Retina (tissue), 1 donor: ENCODE measurements at regions not wholly inside any gene's neighbourhood (a gene's known extent, or its start where the extent isn't known, plus 50 kb on each side); places are given as distances from the start of the nearest gene placed in this dataset.
A peak's percentile ranks its signal among the peaks of the same experiment; 100 is the strongest.

Experiments used
- DNase-seq: peaks from one replicate; pipeline ENCODE4 v3.0.0-alpha.2; 2016

DNA sequence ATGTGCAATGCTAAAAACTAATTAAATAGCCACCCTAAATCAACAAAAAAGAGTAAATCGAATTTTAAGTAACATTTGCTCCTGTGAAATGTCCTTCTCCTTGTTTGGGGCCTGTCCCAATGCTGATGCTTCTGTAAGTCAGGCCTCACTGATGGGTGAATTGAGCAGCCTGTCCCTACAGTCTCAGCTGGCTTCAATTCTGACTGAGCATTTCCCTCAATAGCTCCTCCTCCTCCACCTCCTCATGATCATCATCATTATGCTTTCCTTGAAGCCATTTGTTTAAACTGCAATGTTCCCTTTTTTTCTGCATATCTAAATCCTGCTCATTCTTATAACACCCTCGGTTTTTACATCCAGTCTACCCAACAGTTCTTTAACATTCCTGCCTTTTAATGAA lies 137.2 kb upstream of the CELF4 start:
- DNase-seq: no peak

DNA sequence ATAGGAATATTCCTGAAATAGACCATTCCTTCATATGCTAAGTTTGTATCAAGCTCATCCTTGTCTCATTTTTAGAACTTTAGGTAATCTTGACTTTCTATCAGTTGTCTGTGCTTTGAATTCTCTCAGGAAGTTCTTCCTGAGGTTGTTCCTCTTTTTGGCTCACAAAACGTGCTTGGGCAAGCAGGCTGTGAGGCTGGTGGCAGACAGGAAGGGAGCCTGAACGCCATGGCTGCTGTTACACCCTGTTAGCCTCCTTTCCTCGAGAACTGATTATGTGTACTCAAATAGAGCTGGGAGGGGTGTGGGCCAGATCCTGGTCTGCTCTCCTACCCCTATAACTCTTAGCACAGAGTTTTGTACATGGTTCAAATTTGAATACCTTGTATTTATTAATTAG lies 136.4 kb upstream of the CELF4 start:
- no peak for DNase-seq

DNA sequence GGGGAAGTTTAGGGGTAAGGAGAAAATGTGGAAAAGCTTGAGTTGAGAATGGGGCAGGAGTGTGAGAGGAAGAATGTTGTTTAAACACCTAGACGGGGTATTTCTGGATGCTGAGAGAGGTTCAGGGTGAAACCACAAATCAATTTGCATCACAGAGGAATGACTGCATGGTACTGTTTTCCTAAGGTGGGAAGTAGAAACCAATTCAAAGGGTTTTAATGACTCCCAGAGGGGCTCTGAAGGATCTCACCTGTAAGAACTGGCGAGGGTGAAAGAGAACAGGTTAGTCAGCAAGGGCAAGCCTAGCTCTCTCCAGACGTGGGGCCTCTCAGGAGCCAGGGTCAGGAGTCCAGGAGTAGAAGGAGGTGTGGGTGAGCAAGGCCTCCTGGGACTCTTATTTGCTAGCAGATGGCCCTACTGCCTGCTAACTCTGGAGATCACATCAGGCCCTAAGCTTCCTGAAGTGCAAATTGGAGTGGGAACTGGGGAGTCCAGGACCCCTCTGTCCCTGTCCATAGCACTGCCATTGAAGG lies 133.0 kb upstream of the CELF4 start:
- DNase-seq: no peak

DNA sequence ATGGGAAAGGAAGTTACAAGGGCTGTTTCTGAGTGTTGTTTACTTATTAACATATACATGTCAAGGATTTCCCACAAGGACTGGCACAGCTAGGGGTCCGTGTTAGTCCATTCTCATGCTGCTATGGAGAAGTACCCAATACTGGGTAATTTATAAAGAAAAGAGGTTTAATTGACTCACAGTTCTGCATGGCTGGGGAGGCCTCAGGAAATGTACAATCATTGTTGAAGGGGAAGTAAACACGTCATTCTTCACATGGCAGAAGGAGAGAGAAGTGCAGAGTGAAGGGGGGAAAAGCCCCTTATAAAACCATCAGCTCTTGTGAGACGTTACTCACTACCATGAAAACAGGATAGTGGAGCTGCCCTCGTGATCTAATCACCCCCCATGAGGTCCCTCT lies 128.9 kb upstream of the CELF4 start:
- DNase-seq: no peak

DNA sequence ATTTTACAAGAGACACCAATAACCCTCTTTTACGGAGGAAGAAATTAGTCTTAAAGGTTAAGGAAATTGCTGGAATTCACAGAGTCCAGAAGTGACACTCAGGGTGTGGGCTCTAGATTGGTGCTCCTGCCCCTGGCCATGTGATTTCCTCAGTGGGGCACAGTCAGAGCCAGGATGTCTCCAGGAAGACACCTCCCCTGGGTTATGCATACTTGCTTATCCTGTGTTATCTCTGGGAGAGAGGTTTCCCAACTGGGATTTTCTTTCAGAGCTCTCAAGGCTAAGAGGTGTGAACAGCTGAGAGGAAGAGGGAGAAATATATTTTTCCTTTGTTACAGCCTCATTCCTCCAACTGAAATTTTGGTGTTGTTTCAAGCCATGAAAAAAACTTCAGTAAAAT lies 125.6 kb upstream of the CELF4 start:
- no peak for DNase-seq

GRCh38 chr18:37689841-37690240 lies 124.2 kb upstream of the CELF4 start:
- no peak for DNase-seq

GRCh38 chr18:37684590-37684989 lies 119.0 kb upstream of the CELF4 start:
- DNase-seq: no peak

DNA sequence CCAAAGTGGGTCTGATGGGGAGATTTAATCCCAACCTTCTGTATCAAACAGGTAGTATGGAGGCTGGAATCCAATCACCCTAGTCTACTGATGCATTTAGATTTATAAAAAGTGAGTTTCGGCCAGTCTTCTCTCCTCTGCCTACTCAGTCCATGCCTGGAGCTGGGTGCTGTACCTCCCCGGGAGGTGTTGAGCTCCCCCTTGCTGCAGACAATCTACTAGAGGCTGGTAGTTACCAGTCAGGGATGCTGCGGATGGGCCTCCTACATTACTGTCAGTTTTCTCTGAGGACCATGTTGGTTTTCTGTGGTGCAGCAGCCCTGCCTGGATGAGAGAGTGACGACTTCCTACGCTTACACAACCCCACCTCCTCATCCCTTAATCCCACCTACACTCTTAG lies 118.6 kb upstream of the CELF4 start:
- no peak for DNase-seq

GRCh38 chr18:37680911-37681310 lies 115.3 kb upstream of the CELF4 start:
- no peak for DNase-seq

DNA sequence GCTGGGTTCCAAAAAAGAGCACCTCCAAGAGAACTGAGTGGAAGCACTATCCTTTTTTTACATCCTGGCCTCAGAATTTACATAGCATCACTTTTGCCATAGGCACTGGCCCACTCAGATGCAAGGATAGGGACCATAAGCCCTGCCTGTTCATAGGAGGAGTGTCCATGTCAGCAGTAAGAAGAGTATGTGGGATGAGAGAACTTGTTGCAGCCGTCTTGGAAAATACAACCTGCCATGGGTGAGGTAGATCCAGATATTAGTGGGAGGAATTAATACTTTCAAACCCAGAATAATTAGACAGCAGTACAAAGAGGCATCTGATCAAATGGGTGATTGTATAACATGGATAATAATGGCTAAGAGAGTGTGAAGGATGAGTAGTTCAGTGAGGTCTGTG lies 110.7 kb upstream of the CELF4 start:
- DNase-seq: no peak

DNA sequence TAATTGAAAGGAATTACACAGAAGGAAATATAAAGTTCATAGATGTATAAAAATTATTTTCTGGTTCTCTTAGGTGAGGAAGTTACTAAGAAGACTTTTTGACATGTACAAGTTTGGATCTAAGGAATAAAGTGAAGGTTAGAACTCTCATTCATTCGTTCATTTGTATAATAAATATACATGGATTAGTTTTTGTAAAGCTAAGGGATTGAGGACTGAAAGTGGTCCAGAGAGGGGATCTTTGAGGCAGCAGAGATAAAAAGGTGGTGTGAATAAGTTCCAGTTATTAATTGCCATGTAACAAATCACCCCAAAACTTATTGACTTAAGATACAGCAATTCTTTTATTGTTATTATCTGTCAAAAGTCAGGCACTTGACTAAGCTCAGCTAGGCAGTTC lies 110.1 kb upstream of the CELF4 start:
- DNase-seq: no peak

GRCh38 chr18:37674570-37674969 lies 109.0 kb upstream of the CELF4 start:
- no peak for DNase-seq

DNA sequence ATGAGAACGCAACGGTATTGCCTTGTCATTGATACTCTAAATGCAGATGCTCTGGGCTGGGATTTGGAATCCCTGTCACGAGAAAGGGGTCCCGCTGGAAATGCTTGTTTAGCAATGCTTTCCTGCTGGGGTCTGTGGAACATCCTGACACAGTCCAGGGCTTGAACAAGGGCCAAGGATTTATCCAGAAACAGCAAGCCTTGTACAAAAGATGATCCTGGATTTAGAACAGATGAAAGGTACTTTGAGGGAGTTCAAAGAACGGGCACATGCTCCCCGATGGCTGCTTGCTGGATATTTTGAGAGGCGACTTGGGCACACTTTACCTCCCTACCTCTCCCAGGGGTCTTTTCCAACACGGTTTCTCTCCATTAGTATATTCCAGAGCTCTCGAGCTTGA lies 108.1 kb upstream of the CELF4 start:
- no peak for DNase-seq

DNA sequence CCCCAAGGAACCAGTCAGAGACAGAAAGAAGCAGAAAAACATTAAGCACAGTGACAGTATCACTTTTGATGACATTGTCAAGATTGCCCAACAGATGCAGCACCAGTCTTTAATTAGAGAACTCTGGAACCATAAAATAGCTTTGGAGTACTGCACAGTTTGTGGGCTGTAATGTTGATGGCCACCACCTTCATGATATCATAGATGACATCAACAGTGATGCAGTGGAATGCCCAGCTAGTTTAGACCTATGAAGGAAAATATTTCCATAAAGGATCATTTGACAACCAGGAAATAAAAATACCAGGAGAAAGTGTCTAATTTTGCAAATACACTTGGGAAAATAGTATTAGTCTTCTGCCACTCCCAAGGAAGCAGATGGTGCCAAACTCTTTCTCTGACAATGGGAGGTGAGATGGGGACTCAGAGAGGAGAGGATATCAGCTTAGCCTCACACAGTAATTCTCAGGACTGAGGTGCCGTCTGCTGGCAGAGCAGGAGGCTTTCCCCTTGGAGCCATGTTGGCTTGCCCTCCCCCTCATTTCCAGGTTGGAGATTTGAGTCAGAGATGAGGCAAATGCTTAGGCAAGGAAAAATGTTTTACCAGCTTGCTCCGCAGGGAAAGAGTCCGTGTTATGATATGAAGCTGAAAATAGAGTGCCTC lies 107.5 kb upstream of the CELF4 start:
- no peak for DNase-seq

- no peak for DNase-seq
Measured at GRCh38 chr18:37672001-37672400, 106.4 kb upstream of the CELF4 start.

DNA sequence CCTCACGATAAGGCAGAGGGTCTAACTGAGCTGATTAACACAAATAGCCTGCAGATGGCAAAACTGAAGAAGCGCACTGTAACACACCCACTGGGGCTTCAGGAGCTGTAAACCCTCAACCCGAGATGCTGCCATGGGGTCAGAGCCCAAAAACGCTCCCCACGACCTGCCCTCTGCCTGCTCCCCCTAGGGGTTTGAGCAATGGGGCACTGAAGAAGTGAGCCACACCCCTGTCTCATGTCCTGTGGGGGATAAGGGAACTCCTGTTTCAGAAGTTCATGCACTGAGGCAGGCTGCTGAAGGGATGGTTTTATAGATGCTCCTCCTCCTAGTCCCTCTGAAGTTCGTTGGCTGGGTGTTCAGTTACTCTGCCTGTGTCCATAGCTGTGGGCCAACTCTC lies 105.9 kb upstream of the CELF4 start:
- no peak for DNase-seq

- no peak for DNase-seq
Measured at GRCh38 chr18:37671119-37671518, 105.5 kb upstream of the CELF4 start.

DNA sequence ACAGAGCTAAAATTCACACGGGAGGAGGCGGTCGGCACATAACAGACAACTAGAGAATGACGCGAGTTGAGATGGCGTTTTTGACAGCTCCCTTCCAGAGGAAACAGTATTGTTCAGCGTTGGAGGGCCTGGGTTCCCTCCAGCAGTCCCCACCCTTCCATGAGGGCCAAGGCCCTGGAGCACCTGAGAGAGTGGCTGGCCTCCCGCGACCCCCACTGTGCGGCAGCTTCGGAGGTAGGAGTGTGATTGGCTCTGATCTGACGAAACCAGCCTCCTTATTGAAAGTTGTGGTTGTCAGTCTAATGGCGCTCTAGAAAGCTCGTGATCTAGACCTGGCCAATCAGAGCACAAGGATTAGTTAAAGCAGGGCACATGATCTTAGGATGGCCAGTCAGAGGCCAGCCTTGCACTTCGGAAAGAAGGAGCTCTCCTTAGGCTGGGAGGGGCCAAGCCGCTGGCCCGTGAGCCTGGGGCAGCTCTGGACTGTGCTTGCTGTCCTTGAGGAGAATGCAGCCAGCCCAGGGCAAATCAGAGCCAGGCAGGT lies 104.5 kb upstream of the CELF4 start:
- DNase-seq: no peak

DNA sequence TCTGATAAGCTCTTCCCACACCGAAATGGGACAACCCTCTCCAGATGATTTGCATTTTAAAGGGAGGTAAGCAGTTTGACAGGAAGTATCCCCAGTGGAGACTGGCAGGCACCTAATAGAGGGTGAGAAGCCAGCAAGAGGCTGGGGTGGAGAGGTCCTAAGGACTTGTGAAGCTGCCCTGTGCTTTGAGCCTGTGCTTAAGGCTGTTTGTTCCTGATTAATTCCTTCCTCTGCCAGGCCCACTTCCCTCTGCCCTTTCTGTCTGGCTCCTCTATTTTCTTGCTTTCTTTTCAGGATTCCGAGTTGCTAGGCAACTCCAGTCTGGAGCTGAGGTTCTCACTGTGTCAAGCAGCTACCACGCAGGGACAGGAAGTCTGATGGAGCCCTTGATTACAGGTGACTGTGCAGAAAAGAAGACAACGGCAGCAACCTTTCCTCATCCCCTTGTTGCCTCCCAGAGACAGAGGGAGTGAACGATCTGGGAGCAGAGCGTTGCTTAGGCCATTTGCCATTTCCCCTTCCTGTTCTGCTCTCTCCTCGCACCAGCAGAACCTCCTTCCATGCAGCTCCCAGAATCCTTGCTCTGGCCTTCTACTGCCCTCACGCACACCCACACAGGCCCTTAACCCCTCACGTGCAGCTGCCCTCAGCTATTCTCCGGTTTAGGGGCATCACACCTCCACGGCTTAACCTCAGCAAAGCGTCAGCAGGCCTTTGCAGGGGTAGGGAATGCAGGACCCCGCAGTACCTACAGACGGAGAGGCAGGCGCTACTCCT lies 103.6 kb upstream of the CELF4 start:
- DNase-seq: peak; percentile 46

DNA sequence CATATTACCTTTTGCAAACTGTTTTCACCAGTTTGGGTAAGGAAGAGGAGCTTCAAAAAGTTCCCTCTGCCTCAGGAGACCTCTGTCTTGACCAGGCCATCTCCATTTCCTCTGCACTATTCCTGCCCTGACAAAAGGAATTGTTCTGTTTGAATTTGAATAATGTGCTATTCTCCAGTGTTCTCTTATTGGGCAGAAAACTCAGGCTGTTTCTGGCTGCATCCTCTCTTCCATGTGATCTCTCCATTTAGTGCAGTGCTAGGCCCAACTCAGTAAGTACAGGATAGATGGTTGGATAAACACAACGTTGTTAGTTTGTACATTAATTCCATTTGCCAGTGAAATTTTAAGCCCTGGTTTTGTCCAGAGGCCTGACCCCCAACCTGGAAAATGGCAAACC lies 102.2 kb upstream of the CELF4 start:
- no peak for DNase-seq

DNA sequence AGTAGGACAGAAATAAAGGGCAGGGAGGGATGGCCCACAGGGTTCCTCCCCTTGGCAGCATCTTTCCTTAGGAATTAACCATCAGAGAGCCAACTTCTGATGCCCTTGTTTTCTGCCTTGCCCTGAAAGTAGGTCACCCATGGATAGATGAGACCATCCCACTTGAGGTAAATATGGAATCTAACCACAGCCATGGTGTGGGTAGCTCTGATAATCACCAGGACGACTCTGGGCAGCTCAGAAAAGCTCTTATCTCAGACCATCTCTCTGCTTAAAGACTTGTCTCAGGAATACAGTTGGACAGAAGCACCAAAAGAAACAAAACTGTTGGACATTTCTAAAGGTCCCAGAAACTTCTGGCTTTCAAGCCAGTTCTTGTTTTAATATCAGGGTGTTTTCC lies 101.4 kb upstream of the CELF4 start:
- no peak for DNase-seq

GRCh38 chr18:37666451-37666850 lies 100.9 kb upstream of the CELF4 start:
- no peak for DNase-seq

DNA sequence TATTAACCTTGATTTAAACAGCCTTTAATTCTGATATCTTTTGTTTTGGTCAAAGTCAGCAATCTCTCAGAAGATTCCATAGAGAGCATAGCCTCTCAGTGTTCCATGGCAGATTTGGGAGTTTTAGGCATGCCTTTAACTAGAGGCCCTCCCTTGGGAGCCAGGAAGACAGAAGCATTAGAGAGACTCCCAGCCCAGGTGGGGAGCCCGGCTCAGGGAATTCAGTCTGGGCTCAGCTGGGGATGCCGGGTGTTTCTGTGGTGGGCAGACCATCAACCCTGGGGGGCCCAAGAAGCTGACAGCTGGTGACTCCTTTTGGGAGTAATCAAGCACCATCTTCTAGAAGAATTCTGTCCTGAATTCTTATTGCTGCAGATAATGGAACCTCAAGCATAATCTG lies 99.7 kb upstream of the CELF4 start:
- no peak for DNase-seq

- no peak for DNase-seq
Measured at GRCh38 chr18:37663446-37663845, 97.8 kb upstream of the CELF4 start.
